Retinal pigment epithelial cell (primary cell): ENCODE measurements at regions not wholly inside any gene's neighbourhood (a gene's known extent, or its start where the extent isn't known, plus 50 kb on each side); places are given as distances from the start of the nearest gene placed in this dataset.

Experiments used
- DNase-seq: peaks from one replicate; pipeline ENCODE4 v3.0.0-alpha.2; 2010; ENCODE audit warnings: low read depth
- H3K4me3 ChIP-seq: 2 replicates; pipeline ENCODE4 v1.5.1; 2011; ENCODE audit warnings: mild to moderate bottlenecking, low read length, control low read depth, moderate library complexity
- TF ChIP-seq, protein P1 (sequence below): conservative IDR thresholded peaks from 2 replicates; pipeline ENCODE4 v1.5.1; 2011; ENCODE audit warnings: low read depth, low read length, control low read depth, inconsistent platforms

DNA sequence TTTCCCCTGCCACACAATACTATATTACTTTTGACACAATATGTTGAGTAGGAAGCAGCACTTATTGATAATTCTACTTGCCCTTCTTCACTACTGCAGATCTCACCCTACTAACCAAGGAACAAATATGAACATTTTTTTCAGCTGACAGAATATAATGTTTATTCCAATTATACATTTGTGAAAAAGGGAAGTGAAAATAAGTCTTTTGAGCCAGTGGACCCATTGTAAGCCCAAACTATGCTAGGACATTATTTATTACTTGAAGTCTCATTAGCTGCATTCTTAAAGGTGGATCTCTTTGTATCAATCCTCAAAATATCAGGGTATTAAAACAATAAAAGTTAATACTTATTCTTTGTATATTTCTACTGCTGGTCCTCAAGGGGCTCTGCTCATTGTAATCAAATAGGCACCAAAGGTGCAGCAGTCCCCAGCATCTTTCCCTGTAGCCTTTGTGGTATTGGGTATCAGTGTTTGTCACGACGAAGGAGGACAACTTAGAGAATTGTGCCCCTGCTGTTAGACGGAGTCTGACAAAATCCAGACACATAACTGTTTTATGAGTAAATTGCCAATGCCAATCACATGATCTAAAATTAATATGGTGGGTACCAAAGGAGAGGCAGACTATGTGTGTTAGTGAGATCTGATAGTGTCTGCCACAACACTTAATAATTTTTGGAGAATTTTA is 453.5 kb upstream of the CDH9 start:
- no peak for DNase-seq
- H3K4me3 ChIP-seq, result no peak overlapping the region
- TF ChIP-seq, protein P1, sequence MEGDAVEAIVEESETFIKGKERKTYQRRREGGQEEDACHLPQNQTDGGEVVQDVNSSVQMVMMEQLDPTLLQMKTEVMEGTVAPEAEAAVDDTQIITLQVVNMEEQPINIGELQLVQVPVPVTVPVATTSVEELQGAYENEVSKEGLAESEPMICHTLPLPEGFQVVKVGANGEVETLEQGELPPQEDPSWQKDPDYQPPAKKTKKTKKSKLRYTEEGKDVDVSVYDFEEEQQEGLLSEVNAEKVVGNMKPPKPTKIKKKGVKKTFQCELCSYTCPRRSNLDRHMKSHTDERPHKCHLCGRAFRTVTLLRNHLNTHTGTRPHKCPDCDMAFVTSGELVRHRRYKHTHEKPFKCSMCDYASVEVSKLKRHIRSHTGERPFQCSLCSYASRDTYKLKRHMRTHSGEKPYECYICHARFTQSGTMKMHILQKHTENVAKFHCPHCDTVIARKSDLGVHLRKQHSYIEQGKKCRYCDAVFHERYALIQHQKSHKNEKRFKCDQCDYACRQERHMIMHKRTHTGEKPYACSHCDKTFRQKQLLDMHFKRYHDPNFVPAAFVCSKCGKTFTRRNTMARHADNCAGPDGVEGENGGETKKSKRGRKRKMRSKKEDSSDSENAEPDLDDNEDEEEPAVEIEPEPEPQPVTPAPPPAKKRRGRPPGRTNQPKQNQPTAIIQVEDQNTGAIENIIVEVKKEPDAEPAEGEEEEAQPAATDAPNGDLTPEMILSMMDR, result no peak

DNA sequence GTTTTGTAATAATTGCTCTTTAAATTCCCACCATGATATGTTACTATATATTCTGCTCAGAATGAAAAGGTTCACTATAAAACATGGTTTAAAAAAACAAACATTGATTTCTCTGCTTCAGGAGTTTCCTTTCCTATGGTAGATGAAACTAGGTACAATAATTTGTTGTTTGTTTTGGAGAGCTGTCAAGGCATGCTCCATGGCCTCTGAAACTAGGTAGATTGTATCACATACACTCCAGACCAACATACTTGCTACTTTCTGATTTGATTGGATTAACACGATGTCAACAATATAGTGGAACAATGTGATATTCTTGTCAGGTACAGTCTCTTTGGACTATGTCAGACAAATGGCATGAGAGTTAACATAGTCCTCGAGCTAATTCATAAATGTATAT is 452.7 kb upstream of the CDH9 start:
- H3K4me3 ChIP-seq, result no peak overlapping the region
- DNase-seq, result no peak
- TF ChIP-seq, protein P1, result no peak

DNA sequence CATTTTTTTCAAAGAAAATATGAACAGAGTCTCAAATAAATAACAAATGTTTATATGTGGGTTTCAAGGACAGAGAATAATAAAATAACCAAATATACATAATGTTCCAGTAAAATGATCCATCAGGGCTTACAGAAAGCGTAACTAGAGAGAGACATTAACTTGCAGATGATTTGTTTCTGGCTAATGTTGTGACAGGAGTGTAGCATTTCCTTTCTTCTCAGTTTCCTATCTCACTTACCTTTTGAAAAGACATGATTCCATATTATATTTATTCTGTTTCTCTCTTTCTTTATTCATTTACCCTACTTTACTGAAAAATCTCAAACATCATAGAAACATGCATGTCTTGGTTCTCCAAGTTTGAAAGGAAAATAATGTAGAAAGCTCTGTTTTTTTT is 451.3 kb upstream of the CDH9 start:
- H3K4me3 ChIP-seq, result no peak overlapping the region
- no peak for DNase-seq
- TF ChIP-seq, protein P1, result no peak

DNA sequence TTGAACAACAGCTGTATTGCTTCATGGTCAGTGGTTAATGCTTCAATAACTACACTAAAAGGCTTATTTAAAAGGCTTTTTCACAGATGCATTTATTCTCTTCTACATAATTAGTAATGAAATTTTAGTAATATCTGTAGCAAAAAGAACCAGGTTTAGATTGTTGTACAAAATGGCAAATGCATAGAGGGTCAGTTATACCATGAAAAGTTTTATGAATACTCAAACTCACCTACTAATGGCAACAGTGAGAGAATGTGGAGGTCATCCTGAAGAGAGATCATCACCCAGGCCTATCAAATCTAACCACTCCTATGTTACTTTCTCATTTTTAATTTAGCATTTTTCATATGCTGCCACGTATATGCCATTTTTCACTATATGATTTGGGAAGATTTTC is 444.3 kb upstream of the CDH9 start:
- DNase-seq, result no peak
- TF ChIP-seq, protein P1, result no peak
- no peak overlapping the region for H3K4me3 ChIP-seq

DNA sequence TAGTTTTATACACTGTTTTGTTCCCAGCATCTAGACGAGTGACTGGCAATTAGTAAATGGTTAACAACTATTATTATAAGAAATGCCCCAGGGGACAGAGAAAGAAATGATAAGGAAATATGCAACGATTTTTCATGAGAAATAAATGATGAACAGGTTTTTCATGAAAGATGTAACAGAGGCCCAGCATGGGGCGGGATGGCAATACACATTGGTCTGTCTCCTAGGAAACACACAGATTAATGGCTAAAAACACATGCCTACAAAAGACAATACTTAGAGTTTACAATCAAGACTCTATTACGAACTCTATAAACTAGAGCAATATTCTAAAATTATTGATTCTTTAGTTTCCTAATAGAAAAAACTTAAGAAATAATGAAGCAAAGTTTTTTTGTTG is 441.5 kb upstream of the CDH9 start:
- TF ChIP-seq, protein P1, result no peak
- no peak for DNase-seq

DNA sequence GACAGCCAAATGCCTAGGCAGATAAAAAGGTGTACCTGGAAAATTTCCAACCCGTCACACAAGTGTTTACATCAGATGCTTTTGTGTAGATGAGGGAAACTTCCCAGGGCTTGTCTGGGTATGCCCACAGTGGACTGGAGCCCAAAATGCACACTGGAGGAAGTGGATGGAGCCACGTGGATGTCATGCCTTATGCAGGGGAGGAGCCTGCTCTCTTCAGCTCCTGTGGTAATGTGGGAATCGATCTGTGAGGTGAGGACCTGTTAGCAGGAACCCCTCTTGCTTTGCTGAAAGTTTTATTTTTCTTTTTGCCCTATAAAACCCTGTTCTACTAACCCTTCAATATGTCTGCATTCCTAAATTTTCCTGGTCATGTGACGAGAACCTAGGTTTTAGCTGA is 439.2 kb upstream of the CDH9 start:
- TF ChIP-seq, protein P1, result no peak
- H3K4me3 ChIP-seq, result no peak overlapping the region
- DNase-seq, result no peak

More for the DNA sequence above, 441.5 kb upstream of the CDH9 start:
- H3K4me3 ChIP-seq, result no peak overlapping the region

DNA sequence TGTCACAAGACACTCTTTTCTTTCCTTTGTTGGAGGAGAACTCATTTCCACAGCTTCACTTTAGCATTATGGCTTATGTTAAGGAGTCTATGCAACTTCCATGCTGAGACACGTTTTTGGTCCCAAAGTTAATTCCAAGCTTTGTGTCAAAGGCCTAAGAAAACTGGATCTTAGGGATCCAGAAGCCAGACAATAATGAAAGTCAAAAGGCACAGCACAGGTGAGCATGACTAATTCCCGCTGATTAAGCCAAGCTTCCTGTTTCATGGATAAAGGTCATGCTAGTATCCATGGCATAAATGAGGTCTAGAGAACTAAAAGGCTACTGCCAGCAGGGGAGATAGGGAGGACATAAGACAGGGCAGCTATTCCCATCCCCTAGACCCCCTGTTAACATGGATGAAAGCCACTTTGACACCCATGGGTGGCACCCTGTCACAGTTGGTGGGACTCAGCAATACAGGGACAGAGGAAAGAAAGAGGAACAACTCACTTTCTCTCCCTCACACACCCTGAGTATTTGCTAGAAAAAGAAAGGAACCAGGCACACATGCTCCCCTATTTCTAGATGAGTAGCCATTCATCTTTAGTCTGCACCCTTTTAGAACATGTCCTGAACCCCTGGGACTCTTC is 438.1 kb upstream of the CDH9 start:
- TF ChIP-seq, protein P1, result no peak
- no peak overlapping the region for H3K4me3 ChIP-seq
- DNase-seq, result no peak
